Endothelial cell of umbilical vein (primary cell): ENCODE measurements at regions not wholly inside any gene's neighbourhood (a gene's known extent, or its start where the extent isn't known, plus 50 kb on each side); places are given as distances from the start of the nearest gene placed in this dataset.

ENCODE experiments used
- BruUV-seq: library from RNA; stranded (reverse); fragments of 400-500 nt; replicated peaks from 2 replicates; lab custom pipeline; 2021; lab: Mats Ljungman, UMichigan
- CTCF ChIA-PET: fragments of 300-600, 350-600 bp; sonication (Branson Sonifier 250); formaldehyde crosslinking; loops from one replicate; lab custom pipeline; 2021; ENCODE audit warnings: antibody characterized with exemption, inconsistent platforms; lab: Charles Lee
- POLR2A ChIA-PET: fragments of 300-600, 350-600 bp; sonication (Branson Sonifier 250); formaldehyde crosslinking; loops from one replicate; lab custom pipeline; 2021; ENCODE audit warnings: antibody characterized with exemption, inconsistent platforms; lab: Charles Lee
- DNase-seq: peaks from one replicate; pipeline ENCODE4 v3.0.0-alpha.2; 2011; ENCODE audit warnings: low read depth, low spot score
- FAIRE-seq: peaks from 2 replicates; lab custom pipeline; 2011; peaks lifted over from hg19 to GRCh38; lab: Jason Lieb, UNC
- H2AFZ ChIP-seq: 2 replicates; pipeline ENCODE4 v1.6.0; 2012; ENCODE audit warnings: low read depth, low read length, control low read depth, inconsistent platforms
- H3K27ac ChIP-seq: 2 replicates; pipeline ENCODE4 v1.5.1; 2011; ENCODE audit warnings: low read depth, mild to moderate bottlenecking, control low read depth, low read length, moderate library complexity; ENCODE audit not compliant: insufficient read depth
- H3K27me3 ChIP-seq, 2 experiments: 2 replicates each; pipeline versions ENCODE4 v1.6.0 to v1.6.1; 2011; ENCODE audit warnings: low read length in 2 of 2, mixed read lengths in 1 of 2; ENCODE audit not compliant: control insufficient read depth in 2 of 2, insufficient read depth in 2 of 2
- H3K36me3 ChIP-seq, 2 experiments: 2 replicates in 1 of 2; 3 replicates in 1 of 2; pipeline ENCODE4 v1.5.1; 2011; ENCODE audit warnings: low read length in 2 of 2, mild to moderate bottlenecking in 1 of 2, moderate library complexity in 1 of 2; ENCODE audit not compliant: control insufficient read depth in 2 of 2, insufficient read depth in 2 of 2; ENCODE audit errors: extremely low read depth in 1 of 2
- H3K4me1 ChIP-seq: 3 replicates; pipeline ENCODE4 v1.5.1; 2011; ENCODE audit warnings: mild to moderate bottlenecking, low read length; ENCODE audit not compliant: control insufficient read depth, insufficient read depth; ENCODE audit errors: extremely low read depth
- H3K4me2 ChIP-seq: 2 replicates; pipeline ENCODE4 v1.6.1; 2011; ENCODE audit warnings: low read length, control low read depth, mixed read lengths; ENCODE audit not compliant: insufficient read depth
- H3K4me3 ChIP-seq, 3 experiments: fragments of 200-600 bp in 1 of 3; sonication (generic), shearing (Covaris generic) in 1 of 3; replicated peaks in 1 of 3; 2 replicates each; pipeline ENCODE4 v1.5.1; 2011 to 2016; ENCODE audit warnings: control low read depth in 3 of 3, low read length in 3 of 3, mild to moderate bottlenecking in 2 of 3, inconsistent platforms in 1 of 3, low read depth in 1 of 3, moderate library complexity in 1 of 3; ENCODE audit not compliant: insufficient read depth in 1 of 3
- H3K79me2 ChIP-seq: 2 replicates; pipeline ENCODE4 v1.6.0; 2012; ENCODE audit warnings: low read length, inconsistent platforms; ENCODE audit not compliant: control insufficient read depth, insufficient read depth
- H3K9ac ChIP-seq: replicated peaks from 2 replicates; pipeline ENCODE3; 2011; ENCODE audit warnings: low read length, control low read depth; ENCODE audit not compliant: insufficient read depth; ENCODE audit errors: extremely low read depth
- H3K9me1 ChIP-seq: replicated peaks from 3 replicates; pipeline ENCODE4 v1.6.0; 2011; ENCODE audit warnings: mild to moderate bottlenecking, low read length; ENCODE audit not compliant: control insufficient read depth, insufficient read depth; ENCODE audit errors: extremely low read depth
- H3K9me3 ChIP-seq: replicated peaks from 2 replicates; pipeline ENCODE4 v1.5.1; 2012; ENCODE audit warnings: low read length, inconsistent platforms; ENCODE audit not compliant: control insufficient read depth, insufficient read depth
- H4K20me1 ChIP-seq: replicated peaks from 2 replicates; pipeline ENCODE3; 2011; ENCODE audit warnings: mild to moderate bottlenecking, low read length; ENCODE audit not compliant: control insufficient read depth, insufficient read depth; ENCODE audit errors: extremely low read depth
- EZH2 ChIP-seq: IDR thresholded peaks from 2 replicates; pipeline ENCODE4 v1.6.1; 2012; ENCODE audit warnings: borderline replicate concordance, low read depth, mild to moderate bottlenecking, moderate library complexity, low read length, inconsistent platforms; ENCODE audit not compliant: severe bottlenecking
- FOS ChIP-seq: IDR thresholded peaks from 2 replicates; pipeline ENCODE4 v1.6.1; 2011; ENCODE audit warnings: mild to moderate bottlenecking, low read length, moderate library complexity, borderline replicate concordance; ENCODE audit not compliant: insufficient read depth
- GATA2 ChIP-seq: IDR thresholded peaks from 2 replicates; pipeline ENCODE4 v1.7.0; 2011; ENCODE audit warnings: low read depth, mild to moderate bottlenecking, moderate library complexity, mixed read lengths, low read length; ENCODE audit not compliant: insufficient read length, insufficient read depth
- JUN ChIP-seq: IDR thresholded peaks from 2 replicates; pipeline ENCODE4 v1.6.1; 2011; ENCODE audit warnings: borderline replicate concordance, low read depth; ENCODE audit not compliant: insufficient read length, insufficient read depth
- MYC ChIP-seq: IDR thresholded peaks from one replicate; pipeline ENCODE4 v1.6.1; 2011; ENCODE audit warnings: mild to moderate bottlenecking, low read depth, low read length
- POLR2A ChIP-seq: IDR thresholded peaks from 2 replicates; pipeline ENCODE4 v1.6.1; 2012; ENCODE audit warnings: low read depth, mild to moderate bottlenecking, control low read depth, low read length
- POLR2AphosphoS5 ChIP-seq: IDR thresholded peaks from 2 replicates; pipeline ENCODE4 v1.6.1; 2012; ENCODE audit warnings: low read depth, mild to moderate bottlenecking, control low read depth, low read length, moderate library complexity; ENCODE audit not compliant: insufficient read depth
- dilution Hi-C: fragments of 300-500 bp; cut with MboI; formaldehyde crosslinking; loops from one replicate; pipeline ENCODE4 v1.15.0; 2019; ENCODE audit warnings: low sequenced_read_pairs; ENCODE audit not compliant: extremely low pct_ligation_motif_present
- intact Hi-C: fragments of 100-400 bp; cut with micrococcal nuclease; formaldehyde crosslinking; loops from one replicate; pipeline ENCODE4 v1.10.0; 2022
- TF ChIP-seq, protein P1 (sequence below): IDR thresholded peaks from 2 replicates; pipeline ENCODE4 v1.6.1; 2011; ENCODE audit not compliant: insufficient read depth, insufficient read length
- TF ChIP-seq, protein P2 (sequence below), 2 donors: IDR thresholded peaks; 1 replicate in 1 of 2; 2 replicates in 1 of 2; pipeline ENCODE4 v1.5.1; 2011; ENCODE audit warnings: low read length in 2 of 2, mild to moderate bottlenecking in 2 of 2, moderate library complexity in 2 of 2, control low read depth in 1 of 2, inconsistent platforms in 1 of 2, low read depth in 1 of 2; ENCODE audit not compliant: insufficient read depth in 1 of 2; ENCODE audit errors: extremely low read depth in 1 of 2

DNA sequence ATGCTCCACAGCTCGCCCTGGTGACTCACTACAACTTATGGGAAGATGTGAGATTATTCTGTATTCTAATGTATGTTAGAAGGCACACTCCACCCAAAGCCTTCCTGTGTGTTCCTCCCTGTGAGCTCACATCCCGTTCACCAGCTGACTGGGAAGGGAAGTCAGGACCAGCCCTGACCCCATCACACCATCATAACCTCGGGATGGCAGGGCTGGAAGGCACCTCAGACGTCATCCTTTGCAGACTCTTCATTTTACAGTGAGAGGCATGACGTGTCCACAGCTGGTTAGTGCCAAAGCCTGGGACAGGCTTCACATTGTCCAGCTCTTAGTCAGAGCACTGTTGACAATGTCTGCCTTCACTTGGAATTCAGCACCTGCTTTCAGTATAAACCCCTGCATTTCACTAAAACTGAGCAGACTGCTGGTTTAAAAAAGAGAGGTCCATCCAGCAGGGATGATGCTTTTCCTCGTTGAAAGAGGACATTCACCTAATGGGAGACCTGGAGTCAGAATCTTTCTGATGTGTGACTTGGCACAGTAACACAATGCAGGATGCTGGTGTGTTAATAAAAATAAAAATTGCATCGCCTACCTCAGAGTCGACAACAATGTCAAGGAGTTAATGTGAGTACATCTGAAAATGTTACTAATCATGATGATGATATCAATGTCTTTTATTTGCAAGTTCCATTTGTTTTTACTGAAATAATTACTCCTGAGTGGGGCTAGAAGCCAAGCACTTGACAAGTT is 418.0 kb upstream of the TNP1 start:
- CTCF ChIA-PET = interaction anchor here (0.7 to 1.0 kb wide), 3 partner anchors 90 to 435 kb away, joined by 3 to 5 read pairs (median 3); no protein-coding TSS in a partner anchor
- TSS peak; percentile 87 for BruUV-seq
- Histone ChIP-seq H3K27me3 (no peaks in the 10 kb centered on the region), H3K4me3 (no peak overlapping the region), H2AFZ (no peak overlapping the region), H3K4me1 (peaks cover 20% of the 10 kb centered on the region), H3K9ac (peak overlapping the region; percentile 6), H3K9me3 (no peaks in the 10 kb centered on the region), H4K20me1 (no peaks in the 10 kb centered on the region), H3K79me2 (no peaks in the 10 kb centered on the region), H3K9me1 (no peaks in the 10 kb centered on the region), H3K4me2 (no peak overlapping the region), H3K27ac (peak overlapping the region; percentile 72), H3K36me3 (no peaks in the 10 kb centered on the region)
- dilution Hi-C loops (no loop called here), intact Hi-C loops (loop anchor here (1.0 kb wide), 3 partner anchors 17 to 117 kb away; no protein-coding TSS in a partner anchor)
- no peak for TF ChIP-seq POLR2A
- no peak for TF ChIP-seq MYC
- no peak for TF ChIP-seq EZH2
- peak; percentile 95 for TF ChIP-seq FOS
- TF ChIP-seq POLR2AphosphoS5 = peak; percentile 75
- TF ChIP-seq, protein P1, sequence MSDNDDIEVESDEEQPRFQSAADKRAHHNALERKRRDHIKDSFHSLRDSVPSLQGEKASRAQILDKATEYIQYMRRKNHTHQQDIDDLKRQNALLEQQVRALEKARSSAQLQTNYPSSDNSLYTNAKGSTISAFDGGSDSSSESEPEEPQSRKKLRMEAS = no peak
- TF ChIP-seq GATA2 = peak; percentile 75
- TF ChIP-seq, protein P2, sequence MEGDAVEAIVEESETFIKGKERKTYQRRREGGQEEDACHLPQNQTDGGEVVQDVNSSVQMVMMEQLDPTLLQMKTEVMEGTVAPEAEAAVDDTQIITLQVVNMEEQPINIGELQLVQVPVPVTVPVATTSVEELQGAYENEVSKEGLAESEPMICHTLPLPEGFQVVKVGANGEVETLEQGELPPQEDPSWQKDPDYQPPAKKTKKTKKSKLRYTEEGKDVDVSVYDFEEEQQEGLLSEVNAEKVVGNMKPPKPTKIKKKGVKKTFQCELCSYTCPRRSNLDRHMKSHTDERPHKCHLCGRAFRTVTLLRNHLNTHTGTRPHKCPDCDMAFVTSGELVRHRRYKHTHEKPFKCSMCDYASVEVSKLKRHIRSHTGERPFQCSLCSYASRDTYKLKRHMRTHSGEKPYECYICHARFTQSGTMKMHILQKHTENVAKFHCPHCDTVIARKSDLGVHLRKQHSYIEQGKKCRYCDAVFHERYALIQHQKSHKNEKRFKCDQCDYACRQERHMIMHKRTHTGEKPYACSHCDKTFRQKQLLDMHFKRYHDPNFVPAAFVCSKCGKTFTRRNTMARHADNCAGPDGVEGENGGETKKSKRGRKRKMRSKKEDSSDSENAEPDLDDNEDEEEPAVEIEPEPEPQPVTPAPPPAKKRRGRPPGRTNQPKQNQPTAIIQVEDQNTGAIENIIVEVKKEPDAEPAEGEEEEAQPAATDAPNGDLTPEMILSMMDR (IDR thresholded peaks at IDR 0.05; ENCODE audit: extremely low read depth in 1 of 2, insufficient read depth in 1 of 2, low read depth in 1 of 2, low read length in 2 of 2) = no peak
- TF ChIP-seq JUN = peak; percentile 73
- DNase-seq = peak; percentile 87
- FAIRE-seq = peak; percentile 98
- POLR2A ChIA-PET = no interaction called here
